Stimulated activated CD8-positive, alpha-beta memory T cell treated with anti-CD3 and anti-CD28 coated beads, Interleukin-12 subunit alpha, Interleukin-12 subunit beta, amount 100 ng/mL, for 1 hour (primary cell): ENCODE measurements at regions not wholly inside any gene's neighbourhood (a gene's known extent, or its start where the extent isn't known, plus 50 kb on each side); places are given as distances from the start of the nearest gene placed in this dataset.
"Not testable (repeated sequence)": the region's sequence is repeated elsewhere in the genome, so short reads cannot be mapped to it uniquely, and the experiment has no call there.

Source experiments
- DNase-seq: peaks from one replicate; pipeline ENCODE4 v3.0.0-alpha.2; 2020; ENCODE audit warnings: low read depth

- no peak for DNase-seq
Measured at GRCh38 chr9:73095425-73095824, 56.2 kb upstream of the ANXA1 start.

- no peak for DNase-seq
Measured at GRCh38 chr9:73093740-73094379, 57.8 kb upstream of the ANXA1 start.

GRCh38 chr9:73093016-73093739 is 58.5 kb upstream of the ANXA1 start:
- DNase-seq, result no peak

GRCh38 chr9:73091909-73092308 is 59.8 kb upstream of the ANXA1 start:
- DNase-seq, result no peak

GRCh38 chr9:73090214-73090613 is 61.5 kb upstream of the ANXA1 start:
- DNase-seq, result no peak

GRCh38 chr9:73089304-73089985 is 62.2 kb upstream of the ANXA1 start:
- no peak for DNase-seq

GRCh38 chr9:73087876-73088275 is 63.8 kb upstream of the ANXA1 start:
- not testable (repeated sequence) for DNase-seq

- DNase-seq, result no peak
Measured at GRCh38 chr9:73083519-73083918, 68.1 kb upstream of the ANXA1 start.

- no peak for DNase-seq
Measured at GRCh38 chr9:73081979-73082657, 69.5 kb upstream of the ANXA1 start.

GRCh38 chr9:73080110-73080694 is 71.5 kb upstream of the ANXA1 start:
- no peak for DNase-seq

- no peak for DNase-seq
Measured at GRCh38 chr9:73079326-73079725, 72.3 kb upstream of the ANXA1 start.

GRCh38 chr9:73077625-73078030 is 74.0 kb upstream of the ANXA1 start:
- DNase-seq, result no peak

- DNase-seq, result no peak
Measured at GRCh38 chr9:73076970-73077369, 74.7 kb upstream of the ANXA1 start.

- DNase-seq, result no peak
Measured at GRCh38 chr9:73074176-73074708, 77.4 kb upstream of the ANXA1 start.

GRCh38 chr9:73073337-73074175 is 78.1 kb upstream of the ANXA1 start:
- DNase-seq, result no peak

GRCh38 chr9:73067074-73067473 is 84.6 kb upstream of the ANXA1 start:
- no peak for DNase-seq

- no peak for DNase-seq
Measured at GRCh38 chr9:73065439-73065838, 86.2 kb upstream of the ANXA1 start.

GRCh38 chr9:73064315-73064714 is 87.3 kb upstream of the ANXA1 start:
- DNase-seq, result no peak

GRCh38 chr9:73061146-73061545 is 90.5 kb upstream of the ANXA1 start:
- DNase-seq, result no peak

- DNase-seq, result no peak
Measured at GRCh38 chr9:73059247-73059646, 92.4 kb upstream of the ANXA1 start.

GRCh38 chr9:73056245-73056644 is 95.4 kb upstream of the ANXA1 start:
- DNase-seq, result no peak
